Spleen (tissue), 7 donors: ENCODE measurements at regions not wholly inside any gene's neighbourhood (a gene's known extent, or its start where the extent isn't known, plus 50 kb on each side); places are given as distances from the start of the nearest gene placed in this dataset.

Experiments used
- POLR2A ChIP-seq, 3 donors: fragments of 450-650 bp; IDR thresholded peaks; one replicate each; pipeline ENCODE4 v1.5.1; 2017; ENCODE audit warnings: antibody characterized with exemption in 3 of 3, mild to moderate bottlenecking in 1 of 3
- POLR2AphosphoS5 ChIP-seq, 3 donors: sonication (generic); formaldehyde crosslinking; IDR thresholded peaks; one replicate each; pipeline ENCODE4 v1.5.1; 2017; ENCODE audit warnings: antibody characterized with exemption in 3 of 3
- TF ChIP-seq, protein P1 (sequence below), 11 experiments: fragments of 200-600 bp in 7 of 11; fragments of 450-650 bp in 4 of 11; sonication (generic) in 4 of 11; IDR thresholded peaks in 8 of 11; conservative IDR thresholded peaks in 3 of 11; 1 replicate in 7 of 11; 2 replicates in 4 of 11; pipeline versions ENCODE4 v1.4.0 to v1.8.0; 2016 to 2021; ENCODE audit warnings: antibody characterized with exemption in 11 of 11, inconsistent platforms in 4 of 11, mild to moderate bottlenecking in 1 of 11
- donor health status: DM: no; HTN: no; CAD: no; lungs with moderate emphysema.
- donor health status: DM: no; HTN: no; CAD: no.
- donor health status: DM: no; HTN: no; CAD: no.

DNA sequence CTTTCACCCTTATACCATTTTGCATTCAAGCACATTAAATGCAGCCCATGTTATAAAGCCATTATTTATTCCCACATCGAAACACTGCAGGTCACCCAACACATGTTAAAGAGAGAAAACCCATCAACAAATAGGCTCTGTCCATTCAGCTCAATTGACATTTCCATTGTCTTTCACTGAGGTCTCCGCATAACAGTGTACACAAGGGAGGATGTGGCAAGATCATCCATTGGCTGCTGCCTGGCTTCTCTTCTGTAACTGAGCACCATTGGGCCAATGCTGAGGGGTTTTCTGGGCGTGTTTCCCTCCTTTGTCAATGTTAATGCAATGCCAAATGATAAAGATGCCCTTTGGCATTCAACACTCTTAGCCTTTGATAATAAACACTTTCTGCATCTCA is 278.1 kb upstream of the SP4 start:
- TF ChIP-seq POLR2A (IDR thresholded peaks at IDR 0.05) (no peak), POLR2AphosphoS5 (IDR thresholded peaks at IDR 0.05) (no peak)
- TF ChIP-seq, protein P1, sequence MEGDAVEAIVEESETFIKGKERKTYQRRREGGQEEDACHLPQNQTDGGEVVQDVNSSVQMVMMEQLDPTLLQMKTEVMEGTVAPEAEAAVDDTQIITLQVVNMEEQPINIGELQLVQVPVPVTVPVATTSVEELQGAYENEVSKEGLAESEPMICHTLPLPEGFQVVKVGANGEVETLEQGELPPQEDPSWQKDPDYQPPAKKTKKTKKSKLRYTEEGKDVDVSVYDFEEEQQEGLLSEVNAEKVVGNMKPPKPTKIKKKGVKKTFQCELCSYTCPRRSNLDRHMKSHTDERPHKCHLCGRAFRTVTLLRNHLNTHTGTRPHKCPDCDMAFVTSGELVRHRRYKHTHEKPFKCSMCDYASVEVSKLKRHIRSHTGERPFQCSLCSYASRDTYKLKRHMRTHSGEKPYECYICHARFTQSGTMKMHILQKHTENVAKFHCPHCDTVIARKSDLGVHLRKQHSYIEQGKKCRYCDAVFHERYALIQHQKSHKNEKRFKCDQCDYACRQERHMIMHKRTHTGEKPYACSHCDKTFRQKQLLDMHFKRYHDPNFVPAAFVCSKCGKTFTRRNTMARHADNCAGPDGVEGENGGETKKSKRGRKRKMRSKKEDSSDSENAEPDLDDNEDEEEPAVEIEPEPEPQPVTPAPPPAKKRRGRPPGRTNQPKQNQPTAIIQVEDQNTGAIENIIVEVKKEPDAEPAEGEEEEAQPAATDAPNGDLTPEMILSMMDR (IDR thresholded peaks at IDR 0.05 in 8 of 11, conservative IDR thresholded peaks at IDR 0.05 in 3 of 11) = no peak
